ENCODE measurements at regions not wholly inside any gene's neighbourhood (a gene's known extent, or its start where the extent isn't known, plus 50 kb on each side); places are given as distances from the start of the nearest gene placed in this dataset.

DNA sequence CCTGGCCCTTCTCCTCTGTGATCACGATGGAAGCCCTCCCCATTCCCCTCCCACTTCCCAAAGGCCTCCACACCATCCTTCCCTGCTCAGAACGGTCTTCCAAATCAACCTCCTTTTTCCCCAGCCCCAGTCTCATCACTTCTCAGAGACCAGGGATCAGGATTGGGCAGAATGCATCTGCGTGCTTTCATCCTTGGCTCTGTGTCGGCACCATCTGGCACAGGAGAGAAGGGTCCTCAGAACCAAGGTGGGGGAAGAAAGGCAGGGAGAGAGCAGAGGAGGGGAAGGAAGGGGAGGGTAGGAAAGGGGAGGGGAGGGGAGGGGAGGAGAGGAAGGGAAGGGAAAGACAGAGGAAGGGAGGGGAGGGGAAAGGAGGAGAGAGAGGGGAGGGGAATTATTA, 52.4 kb upstream of the FICD start:
- no peak for TF ChIP-seq CTCF (IDR thresholded peaks at IDR 0.05; ENCODE audit: low read depth, low read length)
- DNase-seq (ENCODE audit: low read depth in 2 of 2): no peak
- H3K4me3 ChIP-seq (replicated peaks in 1 of 2; ENCODE audit: low read depth in 2 of 2, low read length in 2 of 2): no peak overlapping the region

DNA sequence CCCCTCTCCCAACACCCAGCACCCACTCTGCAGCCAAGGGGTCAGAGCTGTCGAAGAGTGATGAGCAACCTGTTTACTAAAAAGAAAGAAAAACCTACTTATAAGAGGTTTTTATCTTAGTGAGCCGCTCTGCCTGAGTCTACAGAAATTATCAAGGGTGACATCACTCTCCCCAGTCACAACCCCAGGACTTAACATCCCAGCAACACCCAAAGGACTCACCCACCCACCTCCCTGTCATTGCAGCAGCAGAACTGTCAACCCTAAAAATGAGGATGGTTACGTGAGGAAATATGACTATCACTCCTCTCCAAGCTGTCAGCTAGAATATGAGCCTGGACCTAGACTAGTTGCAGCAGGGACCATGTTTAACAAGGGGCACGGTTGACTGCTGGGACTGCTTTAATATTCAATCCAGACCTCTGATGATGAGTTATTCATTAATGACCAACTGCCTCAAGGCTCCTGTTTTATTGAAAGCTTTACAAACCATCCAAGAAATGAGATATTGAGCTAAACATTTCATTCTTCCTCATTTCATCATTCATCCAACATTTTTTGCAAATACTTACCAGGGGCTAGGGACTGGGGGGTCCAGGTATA, 53.9 kb upstream of the FICD start:
- no peak for DNase-seq (ENCODE audit: low read depth in 2 of 2)
- no peak overlapping the region for H3K4me3 ChIP-seq (replicated peaks in 1 of 2; ENCODE audit: low read depth in 2 of 2, low read length in 2 of 2)
- TF ChIP-seq CTCF (IDR thresholded peaks at IDR 0.05; ENCODE audit: low read depth, low read length): no peak

GRCh38 chr12:108459149-108459548, 55.9 kb upstream of the FICD start:
- H3K4me3 ChIP-seq (replicated peaks in 1 of 2; ENCODE audit: low read depth in 2 of 2, low read length in 2 of 2): no peak overlapping the region
- DNase-seq (ENCODE audit: low read depth in 2 of 2): no peak
- no peak for TF ChIP-seq CTCF (IDR thresholded peaks at IDR 0.05; ENCODE audit: low read depth, low read length)

- H3K4me3 ChIP-seq (replicated peaks in 1 of 2; ENCODE audit: low read depth in 2 of 2, low read length in 2 of 2): no peak overlapping the region
- no peak for DNase-seq (ENCODE audit: low read depth in 2 of 2)
- no peak for TF ChIP-seq CTCF (IDR thresholded peaks at IDR 0.05; ENCODE audit: low read depth, low read length)
Measured at GRCh38 chr12:108457734-108458361, 57.2 kb upstream of the FICD start.

GRCh38 chr12:108457006-108457733, 57.9 kb upstream of the FICD start:
- TF ChIP-seq CTCF (IDR thresholded peaks at IDR 0.05; ENCODE audit: low read depth, low read length): peak; percentile 52
- peak; percentile 60 to 64 for DNase-seq (ENCODE audit: low read depth in 2 of 2)

GRCh38 chr12:108455706-108456105, 59.4 kb upstream of the FICD start:
- no peak overlapping the region for H3K4me3 ChIP-seq (replicated peaks in 1 of 2; ENCODE audit: low read depth in 2 of 2, low read length in 2 of 2)
- TF ChIP-seq CTCF (IDR thresholded peaks at IDR 0.05; ENCODE audit: low read depth, low read length): no peak
- no peak for DNase-seq (ENCODE audit: low read depth in 2 of 2)

More at GRCh38 chr12:108457006-108457733, 57.9 kb upstream of the FICD start:
- no peak overlapping the region for H3K4me3 ChIP-seq (replicated peaks in 1 of 2; ENCODE audit: low read depth in 2 of 2, low read length in 2 of 2)
